H1 (cell line): ENCODE measurements at regions not wholly inside any gene's neighbourhood (a gene's known extent, or its start where the extent isn't known, plus 50 kb on each side); places are given as distances from the start of the nearest gene placed in this dataset.

Source experiments
- CTCF ChIA-PET: fragments of 300-600 bp; sonication (Branson Sonifier 250); formaldehyde crosslinking; loops from one replicate; lab custom pipeline; 2021; ENCODE audit not compliant: partially characterized antibody; lab: Charles Lee
- POLR2A ChIA-PET: fragments of 300-600 bp; sonication (Branson Sonifier 250); formaldehyde crosslinking; loops from one replicate; lab custom pipeline; 2021; ENCODE audit warnings: inconsistent platforms; ENCODE audit not compliant: partially characterized antibody; lab: Charles Lee
- DNase-seq, 2 experiments: peaks; one replicate each; pipeline versions ENCODE4 v3.0.0 to v3.0.0-alpha.2; 2010 to 2022; ENCODE audit warnings: low spot score in 2 of 2, low read depth in 1 of 2, mixed read lengths in 1 of 2
- FAIRE-seq: peaks from 2 replicates; lab custom pipeline; 2011; peaks lifted over from hg19 to GRCh38; lab: Jason Lieb, UNC
- H2AFZ ChIP-seq: 2 replicates; pipeline ENCODE4 v1.8.1; 2012; ENCODE audit warnings: low read length, inconsistent platforms
- H2AK5ac ChIP-seq: 2 replicates; pipeline ENCODE4 v1.6.1; 2013; ENCODE audit warnings: low read depth, low read length
- H2BK120ac ChIP-seq: replicated peaks from 2 replicates; pipeline ENCODE3; 2013; ENCODE audit warnings: low read depth, low read length, inconsistent platforms
- H2BK12ac ChIP-seq: 2 replicates; pipeline ENCODE4 v1.6.1; 2013; ENCODE audit warnings: low read depth, low read length
- H2BK15ac ChIP-seq: 2 replicates; pipeline ENCODE4 v1.6.1; 2013; ENCODE audit warnings: low read length
- H2BK20ac ChIP-seq: 2 replicates; pipeline ENCODE4 v1.6.1; 2013; ENCODE audit warnings: low read length
- H2BK5ac ChIP-seq: 2 replicates; pipeline ENCODE4 v1.6.1; 2013; ENCODE audit warnings: low read depth, low read length
- H3K14ac ChIP-seq: 2 replicates; pipeline ENCODE4 v1.6.1; 2013; ENCODE audit warnings: inconsistent platforms; ENCODE audit not compliant: insufficient read length
- H3K18ac ChIP-seq: 2 replicates; pipeline ENCODE4 v1.6.1; 2013; ENCODE audit warnings: low read length; ENCODE audit errors: extremely low read depth
- H3K23ac ChIP-seq: 2 replicates; pipeline ENCODE4 v1.6.1; 2013; ENCODE audit warnings: inconsistent platforms; ENCODE audit not compliant: insufficient read length
- H3K23me2 ChIP-seq: 2 replicates; pipeline ENCODE4 v1.6.1; 2013; ENCODE audit warnings: low read depth, low read length
- H3K27ac ChIP-seq: 2 replicates; pipeline ENCODE4 v1.6.1; 2011; ENCODE audit warnings: low read depth, low read length, inconsistent platforms
- H3K27me3 ChIP-seq, 4 experiments: replicated peaks in 1 of 4; 1 replicate in 1 of 4; 2 replicates in 3 of 4; pipeline versions ENCODE4 v1.6.1 to v1.8.1; 2011 to 2013; ENCODE audit warnings: low read length in 3 of 4, mild to moderate bottlenecking in 3 of 4, inconsistent platforms in 2 of 4, mixed read lengths in 2 of 4, moderate library complexity in 1 of 4; ENCODE audit not compliant: control insufficient read depth in 3 of 4, insufficient read depth in 3 of 4; ENCODE audit errors: extremely low read depth in 1 of 4
- H3K36me3 ChIP-seq, 4 experiments: 2 replicates each; pipeline versions ENCODE4 v1.6.1 to v1.8.1; 2011 to 2013; ENCODE audit warnings: mild to moderate bottlenecking in 4 of 4, low read length in 3 of 4, moderate library complexity in 2 of 4, control low read depth in 1 of 4, inconsistent platforms in 1 of 4; ENCODE audit not compliant: insufficient read depth in 4 of 4, control insufficient read depth in 2 of 4
- H3K4ac ChIP-seq: replicated peaks from 2 replicates; pipeline ENCODE3; 2013; ENCODE audit warnings: low read length, low read depth, mixed read lengths, inconsistent platforms; ENCODE audit not compliant: insufficient read length
- H3K4me1 ChIP-seq, 4 experiments: replicated peaks in 1 of 4; 1 replicate in 1 of 4; 2 replicates in 3 of 4; pipeline versions ENCODE4 v1.6.1 to v1.8.1; 2011 to 2013; ENCODE audit warnings: low read length in 3 of 4, inconsistent platforms in 2 of 4, mixed read lengths in 1 of 4; ENCODE audit not compliant: insufficient read depth in 4 of 4, control insufficient read depth in 3 of 4
- H3K4me2 ChIP-seq, 2 experiments: 2 replicates each; pipeline versions ENCODE4 v1.6.1 to v1.8.1; 2011 to 2013; ENCODE audit warnings: low read depth in 2 of 2, low read length in 2 of 2, control low read depth in 1 of 2, inconsistent platforms in 1 of 2, mild to moderate bottlenecking in 1 of 2; ENCODE audit not compliant: insufficient read depth in 1 of 2
- H3K4me3 ChIP-seq, 4 experiments: fragments of 200-600, 300-600 bp in 1 of 4; sonication (generic), shearing (Covaris generic), sonication (Bioruptor Twin) in 1 of 4; 2 replicates each; pipeline versions ENCODE4 v1.5.1 to v1.8.1; 2011 to 2016; ENCODE audit warnings: low read length in 4 of 4, low read depth in 3 of 4, control low read depth in 2 of 4, inconsistent platforms in 2 of 4, mild to moderate bottlenecking in 2 of 4, mixed read lengths in 1 of 4, moderate library complexity in 1 of 4; ENCODE audit not compliant: insufficient read depth in 2 of 4; ENCODE audit errors: extremely low read depth in 1 of 4
- H3K56ac ChIP-seq: replicated peaks from 2 replicates; pipeline ENCODE3; 2013; ENCODE audit warnings: low read depth, mild to moderate bottlenecking, mixed read lengths, low read length, inconsistent platforms; ENCODE audit not compliant: insufficient read length
- H3K79me1 ChIP-seq: 2 replicates; pipeline ENCODE4 v1.6.1; 2013; ENCODE audit warnings: low read depth, low read length, control low read depth
- H3K79me2 ChIP-seq, 2 experiments: 2 replicates each; pipeline versions ENCODE4 v1.6.1 to v1.8.1; 2012 to 2013; ENCODE audit warnings: low read length in 2 of 2, mild to moderate bottlenecking in 2 of 2, inconsistent platforms in 1 of 2; ENCODE audit not compliant: insufficient read depth in 2 of 2, control insufficient read depth in 1 of 2
- H3K9ac ChIP-seq, 4 experiments: replicated peaks in 1 of 4; 1 replicate in 1 of 4; 2 replicates in 3 of 4; pipeline versions ENCODE4 v1.6.1 to v1.8.1; 2011 to 2013; ENCODE audit warnings: low read depth in 3 of 4, low read length in 3 of 4, control low read depth in 2 of 4, mild to moderate bottlenecking in 2 of 4, moderate library complexity in 2 of 4, inconsistent platforms in 1 of 4; ENCODE audit errors: extremely low read depth in 1 of 4
- H3K9me3 ChIP-seq, 2 experiments: 2 replicates each; pipeline versions ENCODE4 v1.6.1 to v1.8.1; 2012 to 2013; ENCODE audit warnings: mild to moderate bottlenecking in 2 of 2, moderate library complexity in 2 of 2, control low read depth in 1 of 2, inconsistent platforms in 1 of 2, low read depth in 1 of 2, low read length in 1 of 2, mixed read lengths in 1 of 2; ENCODE audit not compliant: insufficient read depth in 2 of 2
- H4K20me1 ChIP-seq, 2 experiments: replicated peaks in 1 of 2; 2 replicates each; pipeline versions ENCODE3 to v1.8.1; 2011 to 2013; ENCODE audit warnings: inconsistent platforms in 2 of 2, low read length in 2 of 2, mild to moderate bottlenecking in 1 of 2; ENCODE audit not compliant: insufficient read depth in 2 of 2, control insufficient read depth in 1 of 2
- H4K5ac ChIP-seq: 2 replicates; pipeline ENCODE4 v1.6.1; 2013; ENCODE audit warnings: low read length, low read depth, mixed read lengths, inconsistent platforms; ENCODE audit not compliant: insufficient read length
- H4K8ac ChIP-seq: 2 replicates; pipeline ENCODE4 v1.8.0; 2013; ENCODE audit warnings: mild to moderate bottlenecking, moderate library complexity, low read length, inconsistent platforms; ENCODE audit not compliant: insufficient read depth; ENCODE audit errors: extremely low read depth
- H4K91ac ChIP-seq: replicated peaks from 2 replicates; pipeline ENCODE3; 2013; ENCODE audit warnings: low read length, mixed read lengths, inconsistent platforms; ENCODE audit not compliant: insufficient read length
- CBX5 ChIP-seq: fragments of 300-800, 300-1000 bp; sonication (generic); IDR thresholded peaks from 2 replicates; pipeline ENCODE4 v1.7.1; 2016; ENCODE audit warnings: antibody characterized with exemption, low read length, low read depth
- SIN3A ChIP-seq, 2 experiments: IDR thresholded peaks in 1 of 2; conservative IDR thresholded peaks in 1 of 2; 2 replicates each; pipeline ENCODE4 v1.6.1; 2011 to 2012; ENCODE audit warnings: low read length in 2 of 2, improper control_type of control experiment in 1 of 2, low read depth in 1 of 2, mild to moderate bottlenecking in 1 of 2
- TAF7 ChIP-seq: optimal IDR thresholded peaks from 2 replicates; pipeline ENCODE3; 2011; ENCODE audit warnings: low read depth, mild to moderate bottlenecking, inconsistent platforms, low read length, moderate library complexity, borderline replicate concordance
- TBP ChIP-seq: IDR thresholded peaks from 2 replicates; pipeline ENCODE4 v1.6.1; 2011; ENCODE audit warnings: low read depth, low read length, improper control_type of control experiment
- whole genome bisulfite sequencing, 2 experiments: shearing (Covaris generic) in 1 of 2; methylation state at CpG; one replicate each; pipeline versions ENCODE4 v1.1.6 to v1.1.7; 2013 to 2015; ENCODE audit warnings: low lambda C conversion rate in 2 of 2, mixed read lengths in 2 of 2, inconsistent platforms in 1 of 2, low coverage in 1 of 2, missing lambda C conversion rate in 1 of 2; ENCODE audit not compliant: insufficient replicate concordance in 2 of 2, insufficient coverage in 1 of 2, insufficient read length in 1 of 2; ENCODE audit errors: extremely low coverage in 1 of 2, missing lambda C conversion rate in 1 of 2; 5-methylcytosine and 5-hydroxymethylcytosine counted together

GRCh38 chr10:64738462-64738861 lies 1217.3 kb downstream of the REEP3 start:
- H3K23ac ChIP-seq: no peak overlapping the region
- no peak overlapping the region for H3K4me2 ChIP-seq
- no peak overlapping the region for H2BK120ac ChIP-seq
- no peaks in the 10 kb centered on the region for H3K27me3 ChIP-seq
- no peaks in the 10 kb centered on the region for H3K79me2 ChIP-seq
- H3K18ac ChIP-seq: no peak overlapping the region
- H3K56ac ChIP-seq: no peak overlapping the region
- WGBS, 2 experiments: 82% methylated on average over 2 of the region's 2 CpGs; no CpG with 5 or more reads in 1 of the 2 experiments
- H2BK15ac ChIP-seq: no peak overlapping the region
- POLR2A ChIA-PET: no interaction called here
- no peaks in the 10 kb centered on the region for H4K20me1 ChIP-seq
- FAIRE-seq (no peak), DNase-seq (no peak)
- H3K27ac ChIP-seq: no peak overlapping the region
- H3K9ac ChIP-seq: no peak overlapping the region
- no peak overlapping the region for H3K14ac ChIP-seq
- no peaks in the 10 kb centered on the region for H3K4me1 ChIP-seq
- H2BK5ac ChIP-seq: no peak overlapping the region
- CTCF ChIA-PET: no interaction called here
- H4K8ac ChIP-seq: no peak overlapping the region
- TF ChIP-seq TAF7 (no peak), SIN3A (conservative IDR thresholded peaks at IDR 0.05 in 1 of 2, IDR thresholded peaks at IDR 0.05 in 1 of 2; ENCODE audit: low read depth in 1 of 2, low read length in 2 of 2) (no peak), TBP (no peak), CBX5 (no peak)
- no peaks in the 10 kb centered on the region for H3K23me2 ChIP-seq
- H2BK20ac ChIP-seq: no peak overlapping the region
- H2AK5ac ChIP-seq: no peak overlapping the region
- no peak overlapping the region for H4K91ac ChIP-seq
- H3K4ac ChIP-seq: no peak overlapping the region
- H3K36me3 ChIP-seq: no peaks in the 10 kb centered on the region
- H4K5ac ChIP-seq: no peak overlapping the region
- no peaks in the 10 kb centered on the region for H3K79me1 ChIP-seq
- no peak overlapping the region for H2AFZ ChIP-seq
- H3K9me3 ChIP-seq: peaks cover 0 to 3% of the 10 kb centered on the region in 2 experiments; a peak in 1 of 4 replicates
- H2BK12ac ChIP-seq: no peak overlapping the region
- no peak overlapping the region for H3K4me3 ChIP-seq
